H1 (cell line): ENCODE measurements at regions not wholly inside any gene's neighbourhood (a gene's known extent, or its start where the extent isn't known, plus 50 kb on each side); places are given as distances from the start of the nearest gene placed in this dataset.
"Not testable (repeated sequence)": the region's sequence is repeated elsewhere in the genome, so short reads cannot be mapped to it uniquely, and the experiment has no call there.

Experiments
- CTCF ChIA-PET: fragments of 300-600 bp; sonication (Branson Sonifier 250); formaldehyde crosslinking; loops from one replicate; lab custom pipeline; 2021; ENCODE audit not compliant: partially characterized antibody; lab: Charles Lee
- POLR2A ChIA-PET: fragments of 300-600 bp; sonication (Branson Sonifier 250); formaldehyde crosslinking; loops from one replicate; lab custom pipeline; 2021; ENCODE audit warnings: inconsistent platforms; ENCODE audit not compliant: partially characterized antibody; lab: Charles Lee
- DNase-seq, 2 experiments: peaks; one replicate each; pipeline versions ENCODE4 v3.0.0 to v3.0.0-alpha.2; 2010 to 2022; ENCODE audit warnings: low spot score in 2 of 2, low read depth in 1 of 2, mixed read lengths in 1 of 2
- FAIRE-seq: peaks from 2 replicates; lab custom pipeline; 2011; peaks lifted over from hg19 to GRCh38; lab: Jason Lieb, UNC
- H2AFZ ChIP-seq: 2 replicates; pipeline ENCODE4 v1.8.1; 2012; ENCODE audit warnings: low read length, inconsistent platforms
- H2AK5ac ChIP-seq: 2 replicates; pipeline ENCODE4 v1.6.1; 2013; ENCODE audit warnings: low read depth, low read length
- H2BK120ac ChIP-seq: replicated peaks from 2 replicates; pipeline ENCODE3; 2013; ENCODE audit warnings: low read depth, low read length, inconsistent platforms
- H2BK12ac ChIP-seq: 2 replicates; pipeline ENCODE4 v1.6.1; 2013; ENCODE audit warnings: low read depth, low read length
- H2BK15ac ChIP-seq: 2 replicates; pipeline ENCODE4 v1.6.1; 2013; ENCODE audit warnings: low read length
- H2BK20ac ChIP-seq: 2 replicates; pipeline ENCODE4 v1.6.1; 2013; ENCODE audit warnings: low read length
- H2BK5ac ChIP-seq: 2 replicates; pipeline ENCODE4 v1.6.1; 2013; ENCODE audit warnings: low read depth, low read length
- H3K14ac ChIP-seq: 2 replicates; pipeline ENCODE4 v1.6.1; 2013; ENCODE audit warnings: inconsistent platforms; ENCODE audit not compliant: insufficient read length
- H3K18ac ChIP-seq: 2 replicates; pipeline ENCODE4 v1.6.1; 2013; ENCODE audit warnings: low read length; ENCODE audit errors: extremely low read depth
- H3K23ac ChIP-seq: 2 replicates; pipeline ENCODE4 v1.6.1; 2013; ENCODE audit warnings: inconsistent platforms; ENCODE audit not compliant: insufficient read length
- H3K23me2 ChIP-seq: 2 replicates; pipeline ENCODE4 v1.6.1; 2013; ENCODE audit warnings: low read depth, low read length
- H3K27ac ChIP-seq: 2 replicates; pipeline ENCODE4 v1.6.1; 2011; ENCODE audit warnings: low read depth, low read length, inconsistent platforms
- H3K27me3 ChIP-seq, 4 experiments: replicated peaks in 1 of 4; 1 replicate in 1 of 4; 2 replicates in 3 of 4; pipeline versions ENCODE4 v1.6.1 to v1.8.1; 2011 to 2013; ENCODE audit warnings: low read length in 3 of 4, mild to moderate bottlenecking in 3 of 4, inconsistent platforms in 2 of 4, mixed read lengths in 2 of 4, moderate library complexity in 1 of 4; ENCODE audit not compliant: control insufficient read depth in 3 of 4, insufficient read depth in 3 of 4; ENCODE audit errors: extremely low read depth in 1 of 4
- H3K36me3 ChIP-seq, 4 experiments: 2 replicates each; pipeline versions ENCODE4 v1.6.1 to v1.8.1; 2011 to 2013; ENCODE audit warnings: mild to moderate bottlenecking in 4 of 4, low read length in 3 of 4, moderate library complexity in 2 of 4, control low read depth in 1 of 4, inconsistent platforms in 1 of 4; ENCODE audit not compliant: insufficient read depth in 4 of 4, control insufficient read depth in 2 of 4
- H3K4ac ChIP-seq: replicated peaks from 2 replicates; pipeline ENCODE3; 2013; ENCODE audit warnings: low read length, low read depth, mixed read lengths, inconsistent platforms; ENCODE audit not compliant: insufficient read length
- H3K4me1 ChIP-seq, 4 experiments: replicated peaks in 1 of 4; 1 replicate in 1 of 4; 2 replicates in 3 of 4; pipeline versions ENCODE4 v1.6.1 to v1.8.1; 2011 to 2013; ENCODE audit warnings: low read length in 3 of 4, inconsistent platforms in 2 of 4, mixed read lengths in 1 of 4; ENCODE audit not compliant: insufficient read depth in 4 of 4, control insufficient read depth in 3 of 4
- H3K4me2 ChIP-seq, 2 experiments: 2 replicates each; pipeline versions ENCODE4 v1.6.1 to v1.8.1; 2011 to 2013; ENCODE audit warnings: low read depth in 2 of 2, low read length in 2 of 2, control low read depth in 1 of 2, inconsistent platforms in 1 of 2, mild to moderate bottlenecking in 1 of 2; ENCODE audit not compliant: insufficient read depth in 1 of 2
- H3K4me3 ChIP-seq, 4 experiments: fragments of 200-600, 300-600 bp in 1 of 4; sonication (generic), shearing (Covaris generic), sonication (Bioruptor Twin) in 1 of 4; 2 replicates each; pipeline versions ENCODE4 v1.5.1 to v1.8.1; 2011 to 2016; ENCODE audit warnings: low read length in 4 of 4, low read depth in 3 of 4, control low read depth in 2 of 4, inconsistent platforms in 2 of 4, mild to moderate bottlenecking in 2 of 4, mixed read lengths in 1 of 4, moderate library complexity in 1 of 4; ENCODE audit not compliant: insufficient read depth in 2 of 4; ENCODE audit errors: extremely low read depth in 1 of 4
- H3K56ac ChIP-seq: replicated peaks from 2 replicates; pipeline ENCODE3; 2013; ENCODE audit warnings: low read depth, mild to moderate bottlenecking, mixed read lengths, low read length, inconsistent platforms; ENCODE audit not compliant: insufficient read length
- H3K79me1 ChIP-seq: 2 replicates; pipeline ENCODE4 v1.6.1; 2013; ENCODE audit warnings: low read depth, low read length, control low read depth
- H3K79me2 ChIP-seq, 2 experiments: 2 replicates each; pipeline versions ENCODE4 v1.6.1 to v1.8.1; 2012 to 2013; ENCODE audit warnings: low read length in 2 of 2, mild to moderate bottlenecking in 2 of 2, inconsistent platforms in 1 of 2; ENCODE audit not compliant: insufficient read depth in 2 of 2, control insufficient read depth in 1 of 2
- H3K9ac ChIP-seq, 4 experiments: replicated peaks in 1 of 4; 1 replicate in 1 of 4; 2 replicates in 3 of 4; pipeline versions ENCODE4 v1.6.1 to v1.8.1; 2011 to 2013; ENCODE audit warnings: low read depth in 3 of 4, low read length in 3 of 4, control low read depth in 2 of 4, mild to moderate bottlenecking in 2 of 4, moderate library complexity in 2 of 4, inconsistent platforms in 1 of 4; ENCODE audit errors: extremely low read depth in 1 of 4
- H3K9me3 ChIP-seq, 2 experiments: 2 replicates each; pipeline versions ENCODE4 v1.6.1 to v1.8.1; 2012 to 2013; ENCODE audit warnings: mild to moderate bottlenecking in 2 of 2, moderate library complexity in 2 of 2, control low read depth in 1 of 2, inconsistent platforms in 1 of 2, low read depth in 1 of 2, low read length in 1 of 2, mixed read lengths in 1 of 2; ENCODE audit not compliant: insufficient read depth in 2 of 2
- H4K20me1 ChIP-seq, 2 experiments: replicated peaks in 1 of 2; 2 replicates each; pipeline versions ENCODE3 to v1.8.1; 2011 to 2013; ENCODE audit warnings: inconsistent platforms in 2 of 2, low read length in 2 of 2, mild to moderate bottlenecking in 1 of 2; ENCODE audit not compliant: insufficient read depth in 2 of 2, control insufficient read depth in 1 of 2
- H4K5ac ChIP-seq: 2 replicates; pipeline ENCODE4 v1.6.1; 2013; ENCODE audit warnings: low read length, low read depth, mixed read lengths, inconsistent platforms; ENCODE audit not compliant: insufficient read length
- H4K8ac ChIP-seq: 2 replicates; pipeline ENCODE4 v1.8.0; 2013; ENCODE audit warnings: mild to moderate bottlenecking, moderate library complexity, low read length, inconsistent platforms; ENCODE audit not compliant: insufficient read depth; ENCODE audit errors: extremely low read depth
- H4K91ac ChIP-seq: replicated peaks from 2 replicates; pipeline ENCODE3; 2013; ENCODE audit warnings: low read length, mixed read lengths, inconsistent platforms; ENCODE audit not compliant: insufficient read length
- EGR1 ChIP-seq: IDR thresholded peaks from 2 replicates; pipeline ENCODE4 v1.6.1; 2011; ENCODE audit warnings: low read depth, low read length, borderline replicate concordance
- EZH2 ChIP-seq: fragments of 200-600 bp; sonication (generic); IDR thresholded peaks from 2 replicates; pipeline ENCODE4 v1.7.1; 2012; ENCODE audit warnings: low read depth, mild to moderate bottlenecking, moderate library complexity, low read length, inconsistent platforms; ENCODE audit not compliant: severe bottlenecking
- SP2 ChIP-seq: IDR thresholded peaks from 2 replicates; pipeline ENCODE4 v1.6.1; 2012; ENCODE audit warnings: mild to moderate bottlenecking, low read length, inconsistent platforms
- WGBS, 2 experiments: shearing (Covaris generic) in 1 of 2; methylation state at CpG; one replicate each; pipeline versions ENCODE4 v1.1.6 to v1.1.7; 2013 to 2015; ENCODE audit warnings: low lambda C conversion rate in 2 of 2, mixed read lengths in 2 of 2, inconsistent platforms in 1 of 2, low coverage in 1 of 2, missing lambda C conversion rate in 1 of 2; ENCODE audit not compliant: insufficient replicate concordance in 2 of 2, insufficient coverage in 1 of 2, insufficient read length in 1 of 2; ENCODE audit errors: extremely low coverage in 1 of 2, missing lambda C conversion rate in 1 of 2; 5-methylcytosine and 5-hydroxymethylcytosine counted together

DNA sequence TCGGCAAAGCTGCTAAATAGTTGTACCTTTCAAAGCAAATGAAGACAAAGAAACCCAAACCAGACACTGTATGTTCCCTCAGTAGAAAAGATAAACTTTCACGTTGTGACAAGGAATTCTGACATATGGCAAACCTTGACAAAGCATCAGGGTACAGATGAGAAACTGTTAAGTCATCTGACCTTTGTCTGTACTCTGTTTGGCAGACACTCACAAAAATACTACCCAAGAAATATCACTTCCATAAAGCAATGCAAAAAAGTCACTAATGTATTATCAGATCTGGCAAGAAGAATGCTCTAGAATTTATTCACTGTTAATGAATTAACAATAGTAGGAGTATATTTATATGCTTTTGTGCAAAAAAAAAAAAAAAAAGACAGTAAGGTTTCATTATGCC, 843.7 kb downstream of the DIAPH3 start:
- no peak for FAIRE-seq
- 82% methylated on average over 2 of the region's 2 CpGs; no CpG with 5 or more reads in 1 of the 2 experiments for WGBS, 2 experiments

DNA sequence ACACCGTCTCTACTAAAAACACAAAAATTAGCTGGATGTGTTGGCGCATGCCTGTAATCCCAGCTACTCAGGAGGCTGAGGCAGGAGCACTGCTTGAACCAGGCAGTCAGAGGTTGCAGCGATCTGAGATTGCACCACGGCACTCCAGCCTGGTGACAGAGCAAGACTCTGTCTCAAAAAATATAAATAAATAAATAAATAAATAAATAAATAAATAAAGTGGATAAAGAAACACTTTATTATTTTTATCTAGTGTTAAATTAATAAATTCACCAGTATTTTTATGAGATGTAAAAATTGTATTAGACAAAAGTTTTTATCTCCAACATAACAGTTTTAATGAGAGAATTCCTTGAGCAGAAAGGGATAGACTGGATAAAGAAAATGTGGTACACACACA, 839.3 kb downstream of the DIAPH3 start:
- H3K9me3 ChIP-seq, DNase-seq, H2BK5ac ChIP-seq, H2AFZ ChIP-seq, H2BK15ac ChIP-seq, FAIRE-seq, H3K79me2 ChIP-seq, POLR2A ChIA-PET, CTCF ChIA-PET, H3K27ac ChIP-seq, H3K27me3 ChIP-seq, H3K56ac ChIP-seq, H2BK120ac ChIP-seq, H2BK12ac ChIP-seq, H2AK5ac ChIP-seq, H3K23ac ChIP-seq, H3K4me2 ChIP-seq, H4K20me1 ChIP-seq, H4K5ac ChIP-seq, H4K8ac ChIP-seq, H3K18ac ChIP-seq, H3K36me3 ChIP-seq, H3K4me3 ChIP-seq, H3K79me1 ChIP-seq, H3K14ac ChIP-seq, H4K91ac ChIP-seq, H3K4me1 ChIP-seq, H3K4ac ChIP-seq, H2BK20ac ChIP-seq, H3K9ac ChIP-seq, H3K23me2 ChIP-seq: not testable (repeated sequence)
- WGBS, 2 experiments = 92% methylated on average over 4 of the region's 4 CpGs; no CpG with 5 or more reads in 1 of the 2 experiments

More for the DNA sequence above, 843.7 kb downstream of the DIAPH3 start:
- H2BK12ac ChIP-seq = no peak overlapping the region
- no peaks in the 10 kb centered on the region for H3K9me3 ChIP-seq
- no peaks in the 10 kb centered on the region for H3K79me2 ChIP-seq
- no peak overlapping the region for H3K4me3 ChIP-seq
- DNase-seq = no peak
- H3K18ac ChIP-seq = no peak overlapping the region
- CTCF ChIA-PET = interaction anchor here (3.2 to 3.9 kb wide), 2 partner anchors 9 to 15 kb away, joined by 18 to 19 read pairs; no protein-coding TSS in a partner anchor
- no peak overlapping the region for H2BK15ac ChIP-seq
- H2AK5ac ChIP-seq = no peak overlapping the region
- H3K27me3 ChIP-seq = no peaks in the 10 kb centered on the region
- H2BK5ac ChIP-seq = no peak overlapping the region
- no peak overlapping the region for H3K4ac ChIP-seq
- no peak overlapping the region for H2BK20ac ChIP-seq
- H2BK120ac ChIP-seq = no peak overlapping the region
- H4K8ac ChIP-seq = no peak overlapping the region
- H4K91ac ChIP-seq = no peak overlapping the region
- H3K14ac ChIP-seq = no peak overlapping the region
- no peak overlapping the region for H3K23ac ChIP-seq
- no peaks in the 10 kb centered on the region for H3K36me3 ChIP-seq
- no peak overlapping the region for H3K9ac ChIP-seq
- H3K4me1 ChIP-seq = peaks cover 0 to 4% (median 0%) of the 10 kb centered on the region in 4 experiments; a peak in 2 of 7 replicates
- TF ChIP-seq EGR1 (no peak), EZH2 (no peak), SP2 (no peak)
- H3K56ac ChIP-seq = no peak overlapping the region
- POLR2A ChIA-PET = no interaction called here
- H3K4me2 ChIP-seq = no peak overlapping the region
- H3K79me1 ChIP-seq = no peaks in the 10 kb centered on the region
- no peak overlapping the region for H4K5ac ChIP-seq
- H3K23me2 ChIP-seq = no peaks in the 10 kb centered on the region
- H3K27ac ChIP-seq = no peak overlapping the region
- no peak overlapping the region for H2AFZ ChIP-seq
- H4K20me1 ChIP-seq = no peaks in the 10 kb centered on the region
